Keratinocyte (primary cell): ENCODE measurements at regions not wholly inside any gene's neighbourhood (a gene's known extent, or its start where the extent isn't known, plus 50 kb on each side); places are given as distances from the start of the nearest gene placed in this dataset.

Experiments
- DNase-seq: peaks from one replicate; pipeline ENCODE4 v3.0.0-alpha.2; 2011; ENCODE audit warnings: low read depth, missing footprints, low spot score
- FAIRE-seq: peaks from 2 replicates; lab custom pipeline; 2011; peaks lifted over from hg19 to GRCh38; lab: Jason Lieb, UNC
- H2AFZ ChIP-seq: 2 replicates; pipeline ENCODE4 v1.6.0; 2012; ENCODE audit warnings: low read length, control low read depth, inconsistent platforms; ENCODE audit not compliant: control insufficient read depth
- H3K27ac ChIP-seq: 2 replicates; pipeline ENCODE4 v1.5.1; 2011; ENCODE audit warnings: low read length; ENCODE audit not compliant: control insufficient read depth, insufficient read depth
- H3K27me3 ChIP-seq: 3 replicates; pipeline ENCODE4 v1.6.0; 2011; ENCODE audit warnings: low read length; ENCODE audit not compliant: control insufficient read depth, insufficient read depth; ENCODE audit errors: extremely low read depth
- H3K36me3 ChIP-seq, 2 experiments: 2 replicates in 1 of 2; 3 replicates in 1 of 2; pipeline ENCODE4 v1.5.1; 2011; ENCODE audit warnings: low read length in 2 of 2, mild to moderate bottlenecking in 1 of 2; ENCODE audit not compliant: control insufficient read depth in 2 of 2, insufficient read depth in 2 of 2; ENCODE audit errors: extremely low read depth in 1 of 2
- H3K4me1 ChIP-seq: 3 replicates; pipeline ENCODE4 v1.5.1; 2011; ENCODE audit warnings: low read length; ENCODE audit not compliant: control insufficient read depth, insufficient read depth; ENCODE audit errors: extremely low read depth
- H3K4me2 ChIP-seq: 3 replicates; pipeline ENCODE4 v1.6.0; 2011; ENCODE audit warnings: low read depth, low read length; ENCODE audit not compliant: control insufficient read depth, insufficient read depth; ENCODE audit errors: extremely low read depth
- H3K4me3 ChIP-seq, 3 experiments: fragments of 200-600 bp in 1 of 3; sonication (generic) in 1 of 3; 2 replicates in 2 of 3; 3 replicates in 1 of 3; pipeline ENCODE4 v1.5.1; 2011 to 2016; ENCODE audit warnings: low read length in 3 of 3, mild to moderate bottlenecking in 3 of 3, control low read depth in 2 of 3, inconsistent platforms in 1 of 3, low read depth in 1 of 3, mixed read lengths in 1 of 3, mixed run types in 1 of 3, moderate library complexity in 1 of 3; ENCODE audit not compliant: control insufficient read depth in 2 of 3, insufficient read depth in 2 of 3; ENCODE audit errors: extremely low read depth in 1 of 3
- H3K79me2 ChIP-seq: 2 replicates; pipeline ENCODE4 v1.6.0; 2012; ENCODE audit warnings: low read length; ENCODE audit not compliant: control insufficient read depth, insufficient read depth
- H3K9ac ChIP-seq: 3 replicates; pipeline ENCODE4 v1.6.0; 2011; ENCODE audit warnings: low read length; ENCODE audit not compliant: control insufficient read depth, insufficient read depth; ENCODE audit errors: extremely low read depth
- H3K9me1 ChIP-seq: 3 replicates; pipeline ENCODE4 v1.6.0; 2011; ENCODE audit warnings: low read length; ENCODE audit not compliant: control insufficient read depth, insufficient read depth; ENCODE audit errors: extremely low read depth
- H3K9me3 ChIP-seq: 2 replicates; pipeline ENCODE4 v1.5.1; 2012; ENCODE audit warnings: low read depth, low read length; ENCODE audit not compliant: control insufficient read depth
- H4K20me1 ChIP-seq: 3 replicates; pipeline ENCODE4 v1.6.0; 2011; ENCODE audit warnings: low read length; ENCODE audit not compliant: control insufficient read depth, insufficient read depth; ENCODE audit errors: extremely low read depth
- EZH2 ChIP-seq: IDR thresholded peaks from one replicate; pipeline ENCODE4 v1.6.1; 2012; ENCODE audit warnings: inconsistent platforms, mild to moderate bottlenecking, low read length, moderate library complexity
- dilution Hi-C: fragments of 300-500 bp; cut with MboI; formaldehyde crosslinking; loops from one replicate; pipeline ENCODE4 v1.7.0; 2020; ENCODE audit warnings: low sequenced_read_pairs; ENCODE audit not compliant: extremely low pct_ligation_motif_present
- TF ChIP-seq, protein P1 (sequence below), 3 experiments: IDR thresholded peaks in 1 of 3; conservative IDR thresholded peaks in 1 of 3; optimal IDR thresholded peaks in 1 of 3; 2 replicates in 2 of 3; 3 replicates in 1 of 3; pipeline versions ENCODE3 to v1.5.1; 2011; ENCODE audit warnings: low read length in 3 of 3, mild to moderate bottlenecking in 3 of 3, moderate library complexity in 2 of 3, control low read depth in 1 of 3, inconsistent platforms in 1 of 3; ENCODE audit not compliant: insufficient read depth in 2 of 3; ENCODE audit errors: extremely low read depth in 1 of 3

DNA sequence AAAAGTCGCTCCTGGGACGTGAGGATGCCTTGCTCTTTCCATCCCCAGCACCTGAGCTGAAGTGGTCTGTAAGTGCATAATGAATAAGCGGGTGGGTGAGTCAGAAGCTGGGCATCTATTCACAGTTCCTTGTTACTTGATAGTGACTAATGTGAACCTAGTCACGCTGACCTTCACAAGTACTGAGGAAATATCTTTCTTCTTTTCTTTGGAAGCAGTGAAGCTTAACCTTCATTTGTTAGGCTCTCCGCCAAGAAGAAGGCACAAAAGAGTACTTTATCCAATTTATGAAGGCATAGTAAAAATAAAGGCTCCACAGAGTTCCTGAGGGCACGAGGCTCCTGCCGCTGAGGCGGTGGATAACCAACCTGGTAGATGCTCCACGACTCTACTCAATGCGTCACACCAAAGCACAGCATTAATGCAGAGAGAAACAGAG is 475.7 kb upstream of the SLIT2 start:
- no peak overlapping the region for H3K27ac ChIP-seq
- no peak overlapping the region for H3K9ac ChIP-seq
- H3K9me3 ChIP-seq = no peaks in the 10 kb centered on the region
- no peak overlapping the region for H2AFZ ChIP-seq
- no peaks in the 10 kb centered on the region for H3K9me1 ChIP-seq
- H3K79me2 ChIP-seq = no peaks in the 10 kb centered on the region
- H3K4me3 ChIP-seq = no peak overlapping the region
- no peaks in the 10 kb centered on the region for H3K4me1 ChIP-seq
- TF ChIP-seq, protein P1, sequence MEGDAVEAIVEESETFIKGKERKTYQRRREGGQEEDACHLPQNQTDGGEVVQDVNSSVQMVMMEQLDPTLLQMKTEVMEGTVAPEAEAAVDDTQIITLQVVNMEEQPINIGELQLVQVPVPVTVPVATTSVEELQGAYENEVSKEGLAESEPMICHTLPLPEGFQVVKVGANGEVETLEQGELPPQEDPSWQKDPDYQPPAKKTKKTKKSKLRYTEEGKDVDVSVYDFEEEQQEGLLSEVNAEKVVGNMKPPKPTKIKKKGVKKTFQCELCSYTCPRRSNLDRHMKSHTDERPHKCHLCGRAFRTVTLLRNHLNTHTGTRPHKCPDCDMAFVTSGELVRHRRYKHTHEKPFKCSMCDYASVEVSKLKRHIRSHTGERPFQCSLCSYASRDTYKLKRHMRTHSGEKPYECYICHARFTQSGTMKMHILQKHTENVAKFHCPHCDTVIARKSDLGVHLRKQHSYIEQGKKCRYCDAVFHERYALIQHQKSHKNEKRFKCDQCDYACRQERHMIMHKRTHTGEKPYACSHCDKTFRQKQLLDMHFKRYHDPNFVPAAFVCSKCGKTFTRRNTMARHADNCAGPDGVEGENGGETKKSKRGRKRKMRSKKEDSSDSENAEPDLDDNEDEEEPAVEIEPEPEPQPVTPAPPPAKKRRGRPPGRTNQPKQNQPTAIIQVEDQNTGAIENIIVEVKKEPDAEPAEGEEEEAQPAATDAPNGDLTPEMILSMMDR (optimal IDR thresholded peaks at IDR 0.05 in 1 of 3, IDR thresholded peaks at IDR 0.05 in 1 of 3, conservative IDR thresholded peaks at IDR 0.05 in 1 of 3; ENCODE audit: extremely low read depth in 1 of 3, insufficient read depth in 2 of 3, low read length in 3 of 3) = no peak
- TF ChIP-seq EZH2 = no peak
- FAIRE-seq (no peak), DNase-seq (peak; percentile 1)
- H4K20me1 ChIP-seq = no peaks in the 10 kb centered on the region
- no peak overlapping the region for H3K4me2 ChIP-seq
- no peaks in the 10 kb centered on the region for H3K36me3 ChIP-seq
- dilution Hi-C loops = no loop called here
- no peaks in the 10 kb centered on the region for H3K27me3 ChIP-seq

DNA sequence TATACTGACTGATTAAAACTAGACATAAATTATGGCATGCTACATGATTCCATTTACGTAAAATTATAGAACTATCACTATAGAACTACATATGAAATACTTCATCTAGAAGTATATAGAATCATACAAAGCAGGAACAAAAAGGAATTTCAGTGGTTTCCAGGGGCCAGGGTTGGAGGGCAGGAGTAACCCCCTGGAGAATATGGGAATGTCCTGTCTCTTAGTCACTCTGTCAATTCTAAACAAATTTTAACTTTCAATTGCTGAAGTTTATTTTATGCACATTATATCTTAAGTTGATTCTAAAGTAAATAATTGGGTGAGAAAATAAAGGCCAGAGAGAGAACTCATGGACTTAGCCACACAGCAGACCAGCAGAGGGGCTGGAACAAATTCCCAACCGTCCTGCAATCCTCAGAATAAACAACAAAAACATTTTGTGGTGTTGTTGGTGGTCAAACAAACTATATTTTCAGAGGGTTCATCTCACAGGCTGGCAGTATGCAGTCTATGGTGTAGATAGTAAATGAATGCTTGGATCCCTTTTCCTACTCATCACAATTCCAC is 476.9 kb upstream of the SLIT2 start:
- Histone ChIP-seq H3K9me1 (no peaks in the 10 kb centered on the region), H3K27me3 (no peaks in the 10 kb centered on the region), H3K27ac (no peak overlapping the region), H4K20me1 (no peaks in the 10 kb centered on the region), H3K9me3 (no peaks in the 10 kb centered on the region), H3K4me2 (no peak overlapping the region), H3K36me3 (no peaks in the 10 kb centered on the region), H3K4me3 (no peak overlapping the region), H3K9ac (no peak overlapping the region), H3K79me2 (no peaks in the 10 kb centered on the region), H2AFZ (no peak overlapping the region), H3K4me1 (no peaks in the 10 kb centered on the region)
- TF ChIP-seq, protein P1 (optimal IDR thresholded peaks at IDR 0.05 in 1 of 3, IDR thresholded peaks at IDR 0.05 in 1 of 3, conservative IDR thresholded peaks at IDR 0.05 in 1 of 3; ENCODE audit: extremely low read depth in 1 of 3, insufficient read depth in 2 of 3, low read length in 3 of 3) = no peak
- no peak for TF ChIP-seq EZH2
- dilution Hi-C loops = no loop called here
- FAIRE-seq = no peak
- DNase-seq = no peak
